CD4-positive, alpha-beta memory T cell (primary cell): ENCODE measurements at regions not wholly inside any gene's neighbourhood (a gene's known extent, or its start where the extent isn't known, plus 50 kb on each side); places are given as distances from the start of the nearest gene placed in this dataset.
"Not testable (repeated sequence)": the region's sequence is repeated elsewhere in the genome, so short reads cannot be mapped to it uniquely, and the experiment has no call there.

Source experiments
- CTCF ChIA-PET: fragments of 350-600 bp; sonication (Branson Sonifier 250); formaldehyde crosslinking; loops from one replicate; lab custom pipeline; 2021; ENCODE audit warnings: inconsistent platforms; ENCODE audit not compliant: partially characterized antibody; lab: Charles Lee
- POLR2A ChIA-PET: fragments of 350-600 bp; sonication (Branson Sonifier 250); formaldehyde crosslinking; loops from one replicate; lab custom pipeline; 2021; ENCODE audit not compliant: partially characterized antibody; lab: Charles Lee
- DNase-seq, 5 donors: peaks; one replicate each; pipeline versions ENCODE4 v3.0.0 to v3.0.0-alpha.2; 2020 to 2022; ENCODE audit warnings: mixed read lengths in 1 of 5
- H3K27ac ChIP-seq: one replicate; pipeline ENCODE4 v1.7.0; 2013; ENCODE audit warnings: low read depth, low read length
- H3K27me3 ChIP-seq: 2 replicates; pipeline ENCODE4 v1.7.0; 2013; ENCODE audit warnings: mild to moderate bottlenecking, low read length, moderate library complexity; ENCODE audit not compliant: insufficient read depth
- H3K36me3 ChIP-seq: 2 replicates; pipeline ENCODE4 v1.7.0; 2013; ENCODE audit warnings: mild to moderate bottlenecking, low read length, moderate library complexity; ENCODE audit not compliant: insufficient read depth
- H3K4me1 ChIP-seq: 2 replicates; pipeline ENCODE4 v1.7.0; 2013; ENCODE audit warnings: mild to moderate bottlenecking, low read length, moderate library complexity; ENCODE audit not compliant: insufficient read depth
- H3K4me3 ChIP-seq, 2 donors: one replicate each; pipeline ENCODE4 v1.7.0; 2013; ENCODE audit warnings: low read length in 2 of 2, mild to moderate bottlenecking in 1 of 2
- H3K9me3 ChIP-seq, 2 donors: one replicate each; pipeline ENCODE4 v1.7.0; 2013; ENCODE audit warnings: low read length in 2 of 2, control low read depth in 1 of 2; ENCODE audit not compliant: control insufficient read depth in 1 of 2
- H3K27ac Mint-ChIP-seq, 7 donors: one replicate each; pipeline ENCODE4 v1.8.0; 2020 to 2021; ENCODE audit warnings: mixed read lengths in 7 of 7, mild to moderate bottlenecking in 6 of 7, inconsistent platforms in 3 of 7, moderate library complexity in 3 of 7
- H3K27me3 Mint-ChIP-seq, 2 donors: one replicate each; pipeline ENCODE4 v1.8.0; 2020 to 2021; ENCODE audit warnings: mixed read lengths in 2 of 2
- H3K36me3 Mint-ChIP-seq, 2 donors: one replicate each; pipeline ENCODE4 v1.8.0; 2020 to 2021; ENCODE audit warnings: mixed read lengths in 2 of 2, inconsistent platforms in 1 of 2, mild to moderate bottlenecking in 1 of 2
- H3K4me1 Mint-ChIP-seq, 4 donors: one replicate each; pipeline ENCODE4 v1.8.0; 2020 to 2021; ENCODE audit warnings: mixed read lengths in 4 of 4, mild to moderate bottlenecking in 1 of 4
- H3K4me3 Mint-ChIP-seq, 8 donors: one replicate each; pipeline ENCODE4 v1.8.0; 2020 to 2021; ENCODE audit warnings: mixed read lengths in 8 of 8, mild to moderate bottlenecking in 7 of 8, moderate library complexity in 6 of 8, inconsistent platforms in 3 of 8
- H3K9me3 Mint-ChIP-seq, 8 donors: one replicate each; pipeline ENCODE4 v1.8.0; 2020 to 2021; ENCODE audit warnings: mixed read lengths in 8 of 8, mild to moderate bottlenecking in 5 of 8, inconsistent platforms in 3 of 8, moderate library complexity in 1 of 8
- intact Hi-C: fragments of 100-400 bp; cut with micrococcal nuclease; formaldehyde crosslinking; loops from one replicate; pipeline ENCODE4 v1.15.1; 2023

- peaks cover 0 to 15% (median 8%) of the 10 kb centered on the region in 8 donors for H3K9me3 Mint-ChIP-seq
- H3K27ac ChIP-seq, POLR2A ChIA-PET, H3K4me3 Mint-ChIP-seq, H3K4me3 ChIP-seq, H3K27ac Mint-ChIP-seq, H3K36me3 ChIP-seq, H3K4me1 Mint-ChIP-seq, H3K36me3 Mint-ChIP-seq, DNase-seq, CTCF ChIA-PET, H3K27me3 Mint-ChIP-seq, H3K4me1 ChIP-seq, intact Hi-C loops, H3K27me3 ChIP-seq, H3K9me3 ChIP-seq: not testable (repeated sequence)
Measured at GRCh38 chr20:11181129-11181528, 507.3 kb upstream of the JAG1 start.

- H3K36me3 Mint-ChIP-seq: no peaks in the 10 kb centered on the region
Measured at GRCh38 chr20:11181966-11182365, 508.2 kb upstream of the JAG1 start.

GRCh38 chr20:11182720-11183119, 508.9 kb upstream of the JAG1 start:
- POLR2A ChIA-PET: no interaction called here

More at GRCh38 chr20:11181966-11182365, 508.2 kb upstream of the JAG1 start:
- H3K4me3 ChIP-seq: no peak overlapping the region
- ChIA-PET CTCF (no interaction called here), POLR2A (no interaction called here)
- no peaks in the 10 kb centered on the region for H3K27me3 ChIP-seq
- Mint-ChIP-seq H3K27me3 (no peaks in the 10 kb centered on the region), H3K4me1 (no peaks in the 10 kb centered on the region), H3K4me3 (peak overlapping the region in 1 of 8 donors; percentile 9), H3K9me3 (peaks cover 0 to 15% (median 10%) of the 10 kb centered on the region in 8 donors), H3K27ac (no peak overlapping the region)
- intact Hi-C loops: no loop called here
- DNase-seq: no peak
- no peaks in the 10 kb centered on the region for H3K4me1 ChIP-seq
- H3K27ac ChIP-seq: no peak overlapping the region
- no peaks in the 10 kb centered on the region for H3K9me3 ChIP-seq
- no peaks in the 10 kb centered on the region for H3K36me3 ChIP-seq

GRCh38 chr20:11186301-11187008, 512.7 kb upstream of the JAG1 start:
- no peaks in the 10 kb centered on the region for H3K36me3 Mint-ChIP-seq
- no peaks in the 10 kb centered on the region for H3K27me3 Mint-ChIP-seq

More at GRCh38 chr20:11182720-11183119, 508.9 kb upstream of the JAG1 start:
- CTCF ChIA-PET: no interaction called here
- H3K9me3 Mint-ChIP-seq: peaks cover 0 to 14% (median 10%) of the 10 kb centered on the region in 8 donors
- no peak overlapping the region for H3K4me3 ChIP-seq
- no peaks in the 10 kb centered on the region for H3K36me3 ChIP-seq
- H3K27ac Mint-ChIP-seq: no peak overlapping the region
- no peaks in the 10 kb centered on the region for H3K4me1 Mint-ChIP-seq
- no peak overlapping the region for H3K27ac ChIP-seq
- DNase-seq: no peak
- H3K36me3 Mint-ChIP-seq: no peaks in the 10 kb centered on the region
- H3K27me3 Mint-ChIP-seq: no peaks in the 10 kb centered on the region
- no peaks in the 10 kb centered on the region for H3K4me1 ChIP-seq
- H3K9me3 ChIP-seq: no peaks in the 10 kb centered on the region
- no peak overlapping the region for H3K4me3 Mint-ChIP-seq
- intact Hi-C loops: no loop called here
- H3K27me3 ChIP-seq: no peaks in the 10 kb centered on the region

GRCh38 chr20:11188843-11189603, 515.2 kb upstream of the JAG1 start:
- Mint-ChIP-seq H3K9me3 (peaks cover 0 to 19% (median 4%) of the 10 kb centered on the region in 8 donors), H3K4me1 (no peaks in the 10 kb centered on the region), H3K36me3 (no peaks in the 10 kb centered on the region), H3K27ac (no peak overlapping the region), H3K27me3 (peaks cover 0 to 3% of the 10 kb centered on the region in 2 donors), H3K4me3 (no peak overlapping the region)
- Histone ChIP-seq H3K27ac (no peak overlapping the region), H3K4me3 (no peak overlapping the region), H3K4me1 (no peaks in the 10 kb centered on the region), H3K27me3 (no peaks in the 10 kb centered on the region), H3K9me3 (no peaks in the 10 kb centered on the region), H3K36me3 (no peaks in the 10 kb centered on the region)
- ChIA-PET POLR2A (no interaction called here), CTCF (no interaction called here)
- DNase-seq: no peak
- intact Hi-C loops: no loop called here

More at GRCh38 chr20:11186301-11187008, 512.7 kb upstream of the JAG1 start:
- CTCF ChIA-PET: no interaction called here
- Mint-ChIP-seq H3K4me3 (no peak overlapping the region), H3K4me1 (no peaks in the 10 kb centered on the region), H3K9me3 (peaks cover 0 to 19% (median 6%) of the 10 kb centered on the region in 8 donors), H3K27ac (no peak overlapping the region)
- Histone ChIP-seq H3K9me3 (no peaks in the 10 kb centered on the region), H3K27ac (no peak overlapping the region), H3K36me3 (no peaks in the 10 kb centered on the region), H3K4me1 (no peaks in the 10 kb centered on the region), H3K27me3 (no peaks in the 10 kb centered on the region), H3K4me3 (no peak overlapping the region)
- POLR2A ChIA-PET: no interaction called here
- intact Hi-C loops: no loop called here
- no peak for DNase-seq

GRCh38 chr20:11190741-11191140, 516.9 kb upstream of the JAG1 start:
- Mint-ChIP-seq H3K36me3 (no peaks in the 10 kb centered on the region), H3K4me1 (no peaks in the 10 kb centered on the region), H3K4me3 (no peak overlapping the region), H3K27ac (no peak overlapping the region), H3K9me3 (peaks cover 0 to 8% (median 3%) of the 10 kb centered on the region in 8 donors), H3K27me3 (peaks cover 0 to 3% of the 10 kb centered on the region in 2 donors)
- DNase-seq: no peak
- H3K4me1 ChIP-seq: no peaks in the 10 kb centered on the region
- H3K4me3 ChIP-seq: no peak overlapping the region
- no peaks in the 10 kb centered on the region for H3K9me3 ChIP-seq
- no peaks in the 10 kb centered on the region for H3K36me3 ChIP-seq
- intact Hi-C loops: no loop called here
- no peak overlapping the region for H3K27ac ChIP-seq
- ChIA-PET CTCF (no interaction called here), POLR2A (no interaction called here)
- no peaks in the 10 kb centered on the region for H3K27me3 ChIP-seq

- H3K27me3 ChIP-seq: no peaks in the 10 kb centered on the region
- H3K27me3 Mint-ChIP-seq: peaks cover 0 to 3% of the 10 kb centered on the region in 2 donors
- H3K4me3 ChIP-seq: no peak overlapping the region
- CTCF ChIA-PET: no interaction called here
- POLR2A ChIA-PET: no interaction called here
- no peaks in the 10 kb centered on the region for H3K36me3 Mint-ChIP-seq
- H3K36me3 ChIP-seq: no peaks in the 10 kb centered on the region
- intact Hi-C loops: no loop called here
- H3K4me1 Mint-ChIP-seq: no peaks in the 10 kb centered on the region
- H3K27ac ChIP-seq: no peak overlapping the region
- no peaks in the 10 kb centered on the region for H3K4me1 ChIP-seq
- H3K9me3 ChIP-seq: no peaks in the 10 kb centered on the region
- peaks cover 0 to 8% (median under 1%) of the 10 kb centered on the region in 8 donors for H3K9me3 Mint-ChIP-seq
- no peak overlapping the region for H3K27ac Mint-ChIP-seq
- H3K4me3 Mint-ChIP-seq: no peak overlapping the region
- no peak for DNase-seq
Measured at GRCh38 chr20:11192106-11192505, 518.3 kb upstream of the JAG1 start.
